Smooth muscle cell (in vitro differentiated cells): ENCODE measurements at regions not wholly inside any gene's neighbourhood (a gene's known extent, or its start where the extent isn't known, plus 50 kb on each side); places are given as distances from the start of the nearest gene placed in this dataset.

Source experiments
- DNase-seq: peaks from one replicate; lab custom pipeline; 2025; ENCODE audit not compliant: unreplicated experiment; lab: John Stamatoyannopoulos, UW
- H2AFZ ChIP-seq: fragments of 200-600 bp; sonication (generic); 2 replicates; pipeline ENCODE4 v1.6.0; 2016; ENCODE audit warnings: antibody characterized with exemption, low read depth, mild to moderate bottlenecking
- H3F3A ChIP-seq: fragments of 200-600 bp; sonication (generic); 2 replicates; pipeline ENCODE4 v1.6.0; 2017; ENCODE audit warnings: antibody characterized with exemption, low read depth
- H3K27ac ChIP-seq: fragments of 200-600 bp; sonication (generic); 2 replicates; pipeline ENCODE4 v1.5.1; 2016; ENCODE audit warnings: low read depth, mild to moderate bottlenecking
- H3K27me3 ChIP-seq: fragments of 200-600 bp; sonication (generic); 2 replicates; pipeline ENCODE4 v1.6.1; 2016; ENCODE audit warnings: low read depth, mild to moderate bottlenecking
- H3K36me3 ChIP-seq: fragments of 200-600 bp; sonication (generic); 2 replicates; pipeline ENCODE4 v1.5.1; 2016; ENCODE audit warnings: low read depth
- H3K4me1 ChIP-seq: fragments of 200-600 bp; sonication (generic); 2 replicates; pipeline ENCODE4 v1.5.1; 2016; ENCODE audit warnings: low read depth
- H3K4me2 ChIP-seq: fragments of 200-600 bp; sonication (generic); 2 replicates; pipeline ENCODE4 v1.6.0; 2016; ENCODE audit warnings: mild to moderate bottlenecking
- H3K4me3 ChIP-seq: fragments of 200-600 bp; sonication (generic); 2 replicates; pipeline ENCODE4 v1.5.1; 2016; ENCODE audit warnings: mild to moderate bottlenecking
- H3K79me2 ChIP-seq: fragments of 200-600 bp; sonication (generic); 2 replicates; pipeline ENCODE4 v1.6.0; 2016; ENCODE audit warnings: low read depth, mild to moderate bottlenecking
- H3K9ac ChIP-seq: fragments of 200-600 bp; sonication (generic); 2 replicates; pipeline ENCODE4 v1.6.0; 2016; ENCODE audit warnings: low read depth
- H3K9me3 ChIP-seq: fragments of 200-600 bp; sonication (generic); replicated peaks from 2 replicates; pipeline ENCODE4 v1.5.1; 2016; ENCODE audit warnings: low read depth
- H4K20me1 ChIP-seq: fragments of 200-600 bp; sonication (generic); 2 replicates; pipeline ENCODE4 v1.6.0; 2016; ENCODE audit warnings: low read depth
- WGBS: methylation state at CpG from one replicate; pipeline ENCODE4 v1.1.7; 2016; ENCODE audit warnings: low lambda C conversion rate; 5-methylcytosine and 5-hydroxymethylcytosine counted together
- TF ChIP-seq, protein P1 (sequence below): fragments of 200-600 bp; sonication (generic); IDR thresholded peaks from 2 replicates; pipeline ENCODE4 v1.5.1; 2017; ENCODE audit warnings: borderline replicate concordance, mild to moderate bottlenecking, antibody characterized with exemption; ENCODE audit not compliant: insufficient read depth, poor library complexity, severe bottlenecking

DNA sequence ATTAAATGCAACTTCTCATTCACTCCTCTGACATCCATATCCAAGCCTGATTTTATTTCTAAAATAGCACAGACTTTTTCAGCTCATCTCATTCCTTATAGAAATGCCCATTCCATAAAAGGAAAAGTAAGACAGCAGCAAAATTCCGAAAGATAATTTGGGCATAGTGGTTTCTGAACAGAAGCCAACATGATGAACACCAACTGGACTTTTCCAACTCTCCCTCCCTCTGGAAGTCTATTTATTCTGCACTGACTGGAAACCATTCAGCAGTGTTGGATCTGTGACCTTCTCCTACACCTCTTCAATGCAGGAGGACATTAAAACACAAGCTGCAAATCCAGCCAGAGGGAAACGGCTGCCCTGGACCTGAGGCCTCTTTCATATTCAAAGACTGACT is 306.2 kb upstream of the NT5E start:
- no peak for DNase-seq
- no peaks in the 10 kb centered on the region for H4K20me1 ChIP-seq
- H3K27ac ChIP-seq, result no peak overlapping the region
- no peaks in the 10 kb centered on the region for H3K4me1 ChIP-seq
- no peaks in the 10 kb centered on the region for H3K36me3 ChIP-seq
- no peaks in the 10 kb centered on the region for H3F3A ChIP-seq
- peaks cover 20% of the 10 kb centered on the region for H3K27me3 ChIP-seq
- no peak overlapping the region for H2AFZ ChIP-seq
- 67% methylated on average over 2 of the region's 2 CpGs for WGBS
- no peak overlapping the region for H3K4me3 ChIP-seq
- H3K4me2 ChIP-seq, result peak overlapping the region; percentile 25
- TF ChIP-seq, protein P1, sequence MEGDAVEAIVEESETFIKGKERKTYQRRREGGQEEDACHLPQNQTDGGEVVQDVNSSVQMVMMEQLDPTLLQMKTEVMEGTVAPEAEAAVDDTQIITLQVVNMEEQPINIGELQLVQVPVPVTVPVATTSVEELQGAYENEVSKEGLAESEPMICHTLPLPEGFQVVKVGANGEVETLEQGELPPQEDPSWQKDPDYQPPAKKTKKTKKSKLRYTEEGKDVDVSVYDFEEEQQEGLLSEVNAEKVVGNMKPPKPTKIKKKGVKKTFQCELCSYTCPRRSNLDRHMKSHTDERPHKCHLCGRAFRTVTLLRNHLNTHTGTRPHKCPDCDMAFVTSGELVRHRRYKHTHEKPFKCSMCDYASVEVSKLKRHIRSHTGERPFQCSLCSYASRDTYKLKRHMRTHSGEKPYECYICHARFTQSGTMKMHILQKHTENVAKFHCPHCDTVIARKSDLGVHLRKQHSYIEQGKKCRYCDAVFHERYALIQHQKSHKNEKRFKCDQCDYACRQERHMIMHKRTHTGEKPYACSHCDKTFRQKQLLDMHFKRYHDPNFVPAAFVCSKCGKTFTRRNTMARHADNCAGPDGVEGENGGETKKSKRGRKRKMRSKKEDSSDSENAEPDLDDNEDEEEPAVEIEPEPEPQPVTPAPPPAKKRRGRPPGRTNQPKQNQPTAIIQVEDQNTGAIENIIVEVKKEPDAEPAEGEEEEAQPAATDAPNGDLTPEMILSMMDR, result no peak
- no peaks in the 10 kb centered on the region for H3K79me2 ChIP-seq
- no peaks in the 10 kb centered on the region for H3K9me3 ChIP-seq
- no peak overlapping the region for H3K9ac ChIP-seq

DNA sequence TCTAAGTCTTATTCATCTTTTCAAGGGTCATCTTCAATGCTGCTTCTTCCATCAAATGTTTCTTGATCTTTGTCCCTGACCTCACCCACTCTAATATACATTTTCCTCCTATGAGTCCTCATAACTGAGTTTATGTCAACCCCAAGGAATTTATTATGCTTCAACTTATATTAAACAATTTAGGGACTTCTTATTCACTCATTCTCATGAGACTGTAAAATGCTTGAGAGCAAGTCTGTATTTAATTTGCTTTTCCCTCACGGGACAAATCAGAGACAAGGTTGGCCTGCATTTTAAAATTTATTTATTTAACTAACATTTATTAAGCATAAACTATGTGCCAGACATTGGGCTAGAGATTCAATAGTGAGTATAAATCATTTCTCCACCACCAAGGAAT is 312.0 kb upstream of the NT5E start:
- H3K27me3 ChIP-seq, result peaks cover 27% of the 10 kb centered on the region
- no peaks in the 10 kb centered on the region for H4K20me1 ChIP-seq
- no peak overlapping the region for H3K4me2 ChIP-seq
- H3K4me3 ChIP-seq, result no peak overlapping the region
- H3K9me3 ChIP-seq, result no peaks in the 10 kb centered on the region
- no peak overlapping the region for H3K27ac ChIP-seq
- H2AFZ ChIP-seq, result no peak overlapping the region
- DNase-seq, result no peak
- no peaks in the 10 kb centered on the region for H3K79me2 ChIP-seq
- no peaks in the 10 kb centered on the region for H3K36me3 ChIP-seq
- no peaks in the 10 kb centered on the region for H3F3A ChIP-seq
- H3K9ac ChIP-seq, result no peak overlapping the region
- TF ChIP-seq, protein P1, result no peak
- 91% methylated on average over 1 of the region's 1 CpG for WGBS
- H3K4me1 ChIP-seq, result peaks cover 5% of the 10 kb centered on the region

DNA sequence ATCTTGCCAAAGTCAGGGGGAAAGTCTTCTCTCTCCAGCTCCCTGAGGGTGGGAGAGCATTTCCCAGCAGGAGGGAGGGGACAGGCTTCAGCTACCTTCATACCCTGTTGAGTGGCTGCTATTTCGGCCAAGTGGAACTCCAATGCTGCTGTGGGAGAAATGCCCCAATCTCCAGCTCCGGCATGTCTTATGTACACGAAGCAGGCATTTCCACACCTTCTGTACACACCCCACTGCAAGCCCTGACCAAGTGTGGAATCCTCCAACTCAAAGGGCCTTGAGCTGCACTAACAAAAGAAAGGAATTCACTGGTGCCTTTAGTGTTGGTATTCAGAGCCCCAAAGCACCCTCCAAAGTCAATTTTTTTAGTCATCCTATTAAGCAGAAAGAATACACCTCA is 313.6 kb upstream of the NT5E start:
- Histone ChIP-seq H3K9me3 (no peaks in the 10 kb centered on the region), H3F3A (no peaks in the 10 kb centered on the region), H3K36me3 (no peaks in the 10 kb centered on the region), H3K27ac (no peak overlapping the region), H3K4me2 (no peak overlapping the region), H4K20me1 (no peaks in the 10 kb centered on the region), H3K4me3 (no peak overlapping the region), H3K9ac (no peak overlapping the region), H3K27me3 (peaks cover 23% of the 10 kb centered on the region), H3K4me1 (peaks cover 5% of the 10 kb centered on the region), H2AFZ (no peak overlapping the region), H3K79me2 (no peaks in the 10 kb centered on the region)
- WGBS, result 81% methylated on average over 3 of the region's 3 CpGs
- no peak for DNase-seq
- TF ChIP-seq, protein P1, result no peak

DNA sequence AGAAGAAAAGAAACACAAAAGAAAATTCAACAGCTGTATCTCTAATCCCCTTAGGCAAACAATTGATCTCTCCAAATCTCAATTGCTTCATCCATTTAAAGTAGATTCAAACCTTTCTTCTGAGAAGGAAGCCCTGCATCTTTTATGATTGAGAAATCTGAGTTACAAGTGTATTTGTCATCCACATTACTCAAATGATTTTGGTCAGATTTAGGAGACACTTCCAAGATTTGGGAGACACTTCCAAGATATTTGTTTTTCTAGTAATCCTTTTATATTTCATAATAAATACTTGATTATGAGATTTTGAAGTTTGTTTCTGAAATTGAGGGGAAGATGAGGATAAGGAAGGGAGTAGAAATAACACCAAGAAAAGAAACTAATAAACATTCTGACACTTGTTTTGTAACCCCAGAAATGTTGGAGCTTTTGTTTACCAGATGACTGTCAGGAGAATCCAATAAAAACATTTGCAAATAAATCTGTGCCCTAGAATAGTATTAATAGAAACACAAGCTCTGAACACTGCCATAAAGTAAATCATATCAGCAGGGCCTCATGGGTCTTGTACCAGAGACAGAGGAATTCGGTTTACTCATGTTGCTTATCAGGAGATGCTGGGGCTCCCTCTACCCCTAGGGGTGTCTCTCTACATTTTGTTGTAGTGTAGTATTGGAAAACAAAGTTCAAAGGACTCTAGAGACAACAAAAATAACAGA is 314.3 kb upstream of the NT5E start:
- Histone ChIP-seq H3K36me3 (no peaks in the 10 kb centered on the region), H3K4me3 (no peak overlapping the region), H3K9ac (no peak overlapping the region), H3K27me3 (peaks cover 23% of the 10 kb centered on the region), H2AFZ (no peak overlapping the region), H3K27ac (no peak overlapping the region), H3K9me3 (no peaks in the 10 kb centered on the region), H3K79me2 (no peaks in the 10 kb centered on the region), H3K4me1 (peaks cover 5% of the 10 kb centered on the region), H4K20me1 (no peaks in the 10 kb centered on the region), H3K4me2 (peak overlapping the region; percentile 17), H3F3A (no peaks in the 10 kb centered on the region)
- TF ChIP-seq, protein P1, result no peak
- 56% methylated on average over 1 of the region's 1 CpG for WGBS
- DNase-seq, result no peak
